Adrenal gland (tissue), 5 donors: ENCODE measurements at regions not wholly inside any gene's neighbourhood (a gene's known extent, or its start where the extent isn't known, plus 50 kb on each side); places are given as distances from the start of the nearest gene placed in this dataset.
"Not testable (repeated sequence)": the region's sequence is repeated elsewhere in the genome, so short reads cannot be mapped to it uniquely, and the experiment has no call there.

Source experiments
- POLR2A ChIP-seq, 2 donors: fragments of 450-650 bp; IDR thresholded peaks; one replicate each; pipeline ENCODE4 v1.6.1; 2017; ENCODE audit warnings: antibody characterized with exemption in 2 of 2, mild to moderate bottlenecking in 2 of 2, moderate library complexity in 1 of 2
- TF ChIP-seq, protein P1 (sequence below), 6 experiments: fragments of 450-650 bp in 4 of 6; fragments of 200-600 bp in 2 of 6; sonication (generic) in 1 of 6; IDR thresholded peaks; 1 replicate in 5 of 6; 2 replicates in 1 of 6; pipeline versions ENCODE4 v1.5.1 to v1.8.0; 2016 to 2021; ENCODE audit warnings: antibody characterized with exemption in 6 of 6, mild to moderate bottlenecking in 2 of 6, moderate library complexity in 1 of 6
- donor health status: DM: no; HTN: no; CAD: no.

DNA sequence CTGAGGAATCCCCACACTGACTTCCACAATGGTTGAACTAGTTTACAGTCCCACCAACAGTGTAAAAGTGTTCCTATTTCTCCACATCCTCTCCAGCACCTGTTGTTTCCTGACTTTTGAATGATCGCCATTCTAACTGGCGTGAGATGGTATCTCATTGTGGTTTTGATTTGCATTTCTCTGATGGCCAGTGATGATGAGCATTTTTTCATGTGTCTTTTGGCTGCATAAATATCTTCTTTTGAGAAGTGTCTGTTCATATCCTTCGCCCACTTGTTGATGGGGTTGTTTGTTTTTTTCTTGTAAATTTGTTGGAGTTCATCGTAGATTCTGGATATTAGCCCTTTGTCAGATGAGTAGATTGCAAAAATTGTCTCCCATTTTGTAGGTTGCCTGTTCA, 583.1 kb upstream of the RGMB start:
- TF ChIP-seq POLR2A (IDR thresholded peaks at IDR 0.05): not testable (repeated sequence)
- TF ChIP-seq, protein P1, sequence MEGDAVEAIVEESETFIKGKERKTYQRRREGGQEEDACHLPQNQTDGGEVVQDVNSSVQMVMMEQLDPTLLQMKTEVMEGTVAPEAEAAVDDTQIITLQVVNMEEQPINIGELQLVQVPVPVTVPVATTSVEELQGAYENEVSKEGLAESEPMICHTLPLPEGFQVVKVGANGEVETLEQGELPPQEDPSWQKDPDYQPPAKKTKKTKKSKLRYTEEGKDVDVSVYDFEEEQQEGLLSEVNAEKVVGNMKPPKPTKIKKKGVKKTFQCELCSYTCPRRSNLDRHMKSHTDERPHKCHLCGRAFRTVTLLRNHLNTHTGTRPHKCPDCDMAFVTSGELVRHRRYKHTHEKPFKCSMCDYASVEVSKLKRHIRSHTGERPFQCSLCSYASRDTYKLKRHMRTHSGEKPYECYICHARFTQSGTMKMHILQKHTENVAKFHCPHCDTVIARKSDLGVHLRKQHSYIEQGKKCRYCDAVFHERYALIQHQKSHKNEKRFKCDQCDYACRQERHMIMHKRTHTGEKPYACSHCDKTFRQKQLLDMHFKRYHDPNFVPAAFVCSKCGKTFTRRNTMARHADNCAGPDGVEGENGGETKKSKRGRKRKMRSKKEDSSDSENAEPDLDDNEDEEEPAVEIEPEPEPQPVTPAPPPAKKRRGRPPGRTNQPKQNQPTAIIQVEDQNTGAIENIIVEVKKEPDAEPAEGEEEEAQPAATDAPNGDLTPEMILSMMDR (IDR thresholded peaks at IDR 0.05): not testable (repeated sequence)
